GM21723 (cell line): ENCODE measurements at regions not wholly inside any gene's neighbourhood (a gene's known extent, or its start where the extent isn't known, plus 50 kb on each side); places are given as distances from the start of the nearest gene placed in this dataset.
"Not testable (repeated sequence)": the region's sequence is repeated elsewhere in the genome, so short reads cannot be mapped to it uniquely, and the experiment has no call there.

Experiments
- ATAC-seq: cut with Tn5 transposase; IDR thresholded peaks from one replicate; pipeline ENCODE4 v1.9.1; 2021; ENCODE audit warnings: mild to moderate bottlenecking, moderate library complexity; ENCODE audit not compliant: unreplicated experiment

GRCh38 chr7:69426705-69427104 is 171.6 kb upstream of the AUTS2 start:
- ATAC-seq, result no peak

- ATAC-seq, result no peak
Observed at GRCh38 chr7:69428089-69428488, 170.2 kb upstream of the AUTS2 start.

- no peak for ATAC-seq
Observed at GRCh38 chr7:69429911-69430383, 168.3 kb upstream of the AUTS2 start.

- no peak for ATAC-seq
Observed at GRCh38 chr7:69430384-69431021, 167.8 kb upstream of the AUTS2 start.

GRCh38 chr7:69431626-69432025 is 166.6 kb upstream of the AUTS2 start:
- no peak for ATAC-seq

GRCh38 chr7:69432276-69432675 is 166.0 kb upstream of the AUTS2 start:
- not testable (repeated sequence) for ATAC-seq

- no peak for ATAC-seq
Observed at GRCh38 chr7:69433081-69433480, 165.2 kb upstream of the AUTS2 start.

GRCh38 chr7:69434398-69434815 is 163.9 kb upstream of the AUTS2 start:
- no peak for ATAC-seq

- no peak for ATAC-seq
Observed at GRCh38 chr7:69435711-69436110, 162.6 kb upstream of the AUTS2 start.

GRCh38 chr7:69436946-69437345 is 161.3 kb upstream of the AUTS2 start:
- ATAC-seq, result no peak

GRCh38 chr7:69438584-69439412 is 159.5 kb upstream of the AUTS2 start:
- ATAC-seq, result no peak

GRCh38 chr7:69439636-69440325 is 158.5 kb upstream of the AUTS2 start:
- ATAC-seq, result no peak

- ATAC-seq, result no peak
Observed at GRCh38 chr7:69440976-69441375, 157.3 kb upstream of the AUTS2 start.

- no peak for ATAC-seq
Observed at GRCh38 chr7:69443136-69443535, 155.1 kb upstream of the AUTS2 start.

- no peak for ATAC-seq
Observed at GRCh38 chr7:69445541-69445940, 152.7 kb upstream of the AUTS2 start.

- ATAC-seq, result not testable (repeated sequence)
Observed at GRCh38 chr7:69446213-69446612, 152.1 kb upstream of the AUTS2 start.

- ATAC-seq, result no peak
Observed at GRCh38 chr7:69448071-69448470, 150.2 kb upstream of the AUTS2 start.

- ATAC-seq, result no peak
Observed at GRCh38 chr7:69450456-69450855, 147.8 kb upstream of the AUTS2 start.

- ATAC-seq, result no peak
Observed at GRCh38 chr7:69451715-69452114, 146.6 kb upstream of the AUTS2 start.

GRCh38 chr7:69452797-69453196 is 145.5 kb upstream of the AUTS2 start:
- ATAC-seq, result no peak

- ATAC-seq, result no peak
Observed at GRCh38 chr7:69457595-69458504, 140.4 kb upstream of the AUTS2 start.
